ENCODE measurements at regions not wholly inside any gene's neighbourhood (a gene's known extent, or its start where the extent isn't known, plus 50 kb on each side); places are given as distances from the start of the nearest gene placed in this dataset.
A peak's percentile ranks its signal among the peaks of the same experiment; 100 is the strongest.

DNA sequence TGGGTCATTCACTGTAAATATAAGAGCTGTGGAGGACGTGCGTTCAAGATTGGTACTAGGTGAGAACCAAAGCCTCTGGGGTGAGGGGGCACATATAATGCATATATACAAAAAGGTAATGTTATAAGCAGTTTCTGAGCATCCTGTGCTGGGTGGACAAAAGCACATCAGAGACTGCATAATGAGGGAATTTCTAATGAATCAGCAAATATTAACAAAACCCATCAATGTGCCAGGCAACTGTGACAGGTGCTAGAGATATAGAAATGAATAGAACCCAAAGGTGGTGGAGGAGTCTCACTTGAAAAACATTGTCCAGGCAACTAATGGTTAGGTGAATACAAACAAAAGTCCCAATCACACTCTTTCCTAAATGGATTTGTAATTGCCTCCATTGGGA is 74.7 kb downstream of the GPR65 start:
- ATAC-seq (ENCODE audit: insufficient read depth, low FRiP score) (no peak), DNase-seq (no peak)
- H3K9ac ChIP-seq (ENCODE audit: insufficient read depth in 1 of 2, low read length in 2 of 2): no peak overlapping the region
- H3K27me3 ChIP-seq (ENCODE audit: control insufficient read depth in 3 of 3, insufficient read depth in 3 of 3, low read length in 2 of 3): no peaks in the 10 kb centered on the region
- no peaks in the 10 kb centered on the region for H3K4me1 ChIP-seq (ENCODE audit: control insufficient read depth in 5 of 5, insufficient read depth in 5 of 5, low read length in 5 of 5)
- no peaks in the 10 kb centered on the region for H3K9me3 ChIP-seq (ENCODE audit: control insufficient read depth in 4 of 4, insufficient read depth in 3 of 4, low read length in 3 of 4)
- no peak overlapping the region for H3K4me3 ChIP-seq
- no peaks in the 10 kb centered on the region for H3K36me3 ChIP-seq (ENCODE audit: control insufficient read depth in 4 of 4, insufficient read depth in 4 of 4, low read length in 4 of 4)
- WGBS, 2 donors: 88 to 91% methylated on average over 2 of the region's 2 CpGs
- TF ChIP-seq, protein P1, sequence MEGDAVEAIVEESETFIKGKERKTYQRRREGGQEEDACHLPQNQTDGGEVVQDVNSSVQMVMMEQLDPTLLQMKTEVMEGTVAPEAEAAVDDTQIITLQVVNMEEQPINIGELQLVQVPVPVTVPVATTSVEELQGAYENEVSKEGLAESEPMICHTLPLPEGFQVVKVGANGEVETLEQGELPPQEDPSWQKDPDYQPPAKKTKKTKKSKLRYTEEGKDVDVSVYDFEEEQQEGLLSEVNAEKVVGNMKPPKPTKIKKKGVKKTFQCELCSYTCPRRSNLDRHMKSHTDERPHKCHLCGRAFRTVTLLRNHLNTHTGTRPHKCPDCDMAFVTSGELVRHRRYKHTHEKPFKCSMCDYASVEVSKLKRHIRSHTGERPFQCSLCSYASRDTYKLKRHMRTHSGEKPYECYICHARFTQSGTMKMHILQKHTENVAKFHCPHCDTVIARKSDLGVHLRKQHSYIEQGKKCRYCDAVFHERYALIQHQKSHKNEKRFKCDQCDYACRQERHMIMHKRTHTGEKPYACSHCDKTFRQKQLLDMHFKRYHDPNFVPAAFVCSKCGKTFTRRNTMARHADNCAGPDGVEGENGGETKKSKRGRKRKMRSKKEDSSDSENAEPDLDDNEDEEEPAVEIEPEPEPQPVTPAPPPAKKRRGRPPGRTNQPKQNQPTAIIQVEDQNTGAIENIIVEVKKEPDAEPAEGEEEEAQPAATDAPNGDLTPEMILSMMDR (IDR thresholded peaks at IDR 0.05; ENCODE audit: control extremely low read depth, extremely low read depth): no peak
- no peak overlapping the region for H3K27ac ChIP-seq (ENCODE audit: low read depth in 1 of 2, low read length in 1 of 2)

DNA sequence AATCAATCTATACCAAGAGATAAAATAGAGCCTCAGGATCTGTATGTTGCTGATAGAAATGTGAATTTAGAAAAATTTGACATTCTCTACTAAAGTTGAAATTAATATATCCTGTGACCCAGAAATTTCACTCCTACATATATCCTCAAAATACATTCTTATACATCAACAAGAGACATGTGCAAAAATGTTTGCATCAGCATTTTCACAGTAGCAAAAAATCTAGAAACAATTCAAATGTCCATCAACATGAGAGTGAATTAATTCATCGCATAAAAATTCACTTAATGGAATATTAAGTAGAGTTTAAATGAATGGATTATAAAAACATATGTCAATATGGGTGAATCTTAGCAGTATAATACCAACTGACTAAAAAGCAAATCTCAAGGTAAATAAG is 80.8 kb downstream of the GPR65 start:
- Histone ChIP-seq H3K4me1 (ENCODE audit: control insufficient read depth in 5 of 5, insufficient read depth in 5 of 5, low read length in 5 of 5) (no peaks in the 10 kb centered on the region), H3K36me3 (ENCODE audit: control insufficient read depth in 4 of 4, insufficient read depth in 4 of 4, low read length in 4 of 4) (no peaks in the 10 kb centered on the region), H3K4me3 (no peak overlapping the region), H3K27ac (ENCODE audit: low read depth in 1 of 2, low read length in 1 of 2) (no peak overlapping the region), H3K9me3 (ENCODE audit: control insufficient read depth in 4 of 4, insufficient read depth in 3 of 4, low read length in 3 of 4) (no peaks in the 10 kb centered on the region), H3K27me3 (ENCODE audit: control insufficient read depth in 3 of 3, insufficient read depth in 3 of 3, low read length in 2 of 3) (no peaks in the 10 kb centered on the region), H3K9ac (ENCODE audit: insufficient read depth in 1 of 2, low read length in 2 of 2) (no peak overlapping the region)
- TF ChIP-seq, protein P1 (IDR thresholded peaks at IDR 0.05; ENCODE audit: control extremely low read depth, extremely low read depth): no peak
- ATAC-seq (ENCODE audit: insufficient read depth, low FRiP score) (no peak), DNase-seq (no peak)
- WGBS, 2 donors: 84 to 93% methylated on average over 1 of the region's 1 CpG

DNA sequence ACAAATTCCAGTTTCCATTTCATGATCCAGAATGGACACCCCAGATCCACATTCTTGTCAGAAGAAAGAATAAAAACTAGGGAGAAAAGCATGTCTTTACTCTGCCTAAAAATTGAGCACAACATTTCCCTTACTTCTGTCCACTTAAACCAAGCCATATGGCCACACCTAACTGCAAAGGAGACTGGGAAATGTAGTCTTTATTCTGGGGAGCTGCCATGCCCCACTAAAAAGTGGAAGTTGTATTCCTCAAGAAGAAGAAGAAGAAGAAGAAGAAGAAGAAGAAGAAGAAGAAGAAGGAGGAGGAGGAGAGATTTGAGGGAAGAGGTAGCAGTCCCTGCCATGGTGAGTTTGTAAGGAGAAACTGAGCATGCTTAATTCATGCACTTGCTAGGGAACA is 84.5 kb downstream of the GPR65 start:
- DNase-seq (no peak), ATAC-seq (ENCODE audit: insufficient read depth, low FRiP score) (peak; percentile 34)
- Histone ChIP-seq H3K27ac (ENCODE audit: low read depth in 1 of 2, low read length in 1 of 2) (no peak overlapping the region), H3K27me3 (ENCODE audit: control insufficient read depth in 3 of 3, insufficient read depth in 3 of 3, low read length in 2 of 3) (no peaks in the 10 kb centered on the region), H3K9me3 (ENCODE audit: control insufficient read depth in 4 of 4, insufficient read depth in 3 of 4, low read length in 3 of 4) (no peaks in the 10 kb centered on the region), H3K36me3 (ENCODE audit: control insufficient read depth in 4 of 4, insufficient read depth in 4 of 4, low read length in 4 of 4) (no peaks in the 10 kb centered on the region), H3K4me3 (no peak overlapping the region), H3K9ac (ENCODE audit: insufficient read depth in 1 of 2, low read length in 2 of 2) (no peak overlapping the region), H3K4me1 (ENCODE audit: control insufficient read depth in 5 of 5, insufficient read depth in 5 of 5, low read length in 5 of 5) (no peaks in the 10 kb centered on the region)
- TF ChIP-seq, protein P1 (IDR thresholded peaks at IDR 0.05; ENCODE audit: control extremely low read depth, extremely low read depth): no peak

DNA sequence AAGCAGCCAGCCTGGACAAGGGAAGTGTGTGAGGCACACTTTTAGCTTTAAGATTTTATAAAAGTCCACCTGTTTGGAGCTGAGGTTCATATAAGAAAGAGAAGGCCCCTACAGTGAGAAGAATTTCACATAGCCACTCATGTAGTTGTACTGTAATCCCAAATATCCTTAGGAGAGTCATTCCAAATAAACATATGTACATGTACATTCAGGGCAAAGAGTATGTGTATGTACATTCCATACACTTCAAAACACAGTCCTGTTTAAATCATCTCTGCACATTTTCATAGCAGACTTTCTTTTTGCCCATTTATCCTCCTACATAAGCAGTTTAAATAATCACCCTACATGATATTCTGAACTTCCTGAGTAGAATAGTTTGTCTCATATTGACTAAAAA is 87.6 kb downstream of the GPR65 start:
- Histone ChIP-seq H3K4me3 (no peak overlapping the region), H3K36me3 (ENCODE audit: control insufficient read depth in 4 of 4, insufficient read depth in 4 of 4, low read length in 4 of 4) (no peaks in the 10 kb centered on the region), H3K4me1 (ENCODE audit: control insufficient read depth in 5 of 5, insufficient read depth in 5 of 5, low read length in 5 of 5) (no peaks in the 10 kb centered on the region), H3K27me3 (ENCODE audit: control insufficient read depth in 3 of 3, insufficient read depth in 3 of 3, low read length in 2 of 3) (no peaks in the 10 kb centered on the region), H3K9ac (ENCODE audit: insufficient read depth in 1 of 2, low read length in 2 of 2) (no peak overlapping the region), H3K9me3 (ENCODE audit: control insufficient read depth in 4 of 4, insufficient read depth in 3 of 4, low read length in 3 of 4) (peaks cover 0 to 1% (median 0%) of the 10 kb centered on the region in 4 donors), H3K27ac (ENCODE audit: low read depth in 1 of 2, low read length in 1 of 2) (no peak overlapping the region)
- TF ChIP-seq, protein P1 (IDR thresholded peaks at IDR 0.05; ENCODE audit: control extremely low read depth, extremely low read depth): no peak
- no peak for DNase-seq
- ATAC-seq (ENCODE audit: insufficient read depth, low FRiP score): no peak
